SK-N-SH treated with all-trans-retinoic acid at 6 μM for 48 hours (cell line): ENCODE measurements at regions not wholly inside any gene's neighbourhood (a gene's known extent, or its start where the extent isn't known, plus 50 kb on each side); places are given as distances from the start of the nearest gene placed in this dataset.

Source experiments
- ATAC-seq: fragments of 200-7000 bp; cut with Tn5 transposase; 3 replicates; pipeline ENCODE4 v1.9.1; 2020; ENCODE audit warnings: mild to moderate bottlenecking, moderate library complexity
- ARNTL ChIP-seq: fragments of 450-650 bp; formaldehyde crosslinking; IDR thresholded peaks from 2 replicates; pipeline ENCODE4 v1.5.0; 2020; ENCODE audit warnings: low read depth, mild to moderate bottlenecking, moderate library complexity, borderline replicate concordance
- BACH2 ChIP-seq: fragments of 250-450 bp; sonication (Bioruptor Pico); IDR thresholded peaks from 2 replicates; pipeline ENCODE4 v1.9.0; 2021; ENCODE audit warnings: mild to moderate bottlenecking, borderline replicate concordance
- CREB5 ChIP-seq: fragments of 250-450 bp; sonication (Bioruptor Pico); IDR thresholded peaks from 2 replicates; pipeline ENCODE4 v1.5.1; 2020; ENCODE audit warnings: low read depth, mild to moderate bottlenecking, moderate library complexity
- CSDC2 ChIP-seq: fragments of 250-450 bp; sonication (Bioruptor Pico); IDR thresholded peaks from 2 replicates; pipeline ENCODE4 v1.5.0; 2020; ENCODE audit warnings: mild to moderate bottlenecking, moderate library complexity
- CSRNP3 ChIP-seq: fragments of 250-450 bp; sonication (Bioruptor Pico); IDR thresholded peaks from 2 replicates; pipeline ENCODE4 v1.5.1; 2021; ENCODE audit warnings: mild to moderate bottlenecking, moderate library complexity
- ESRRG ChIP-seq: fragments of 250-450 bp; sonication (Bioruptor Pico); IDR thresholded peaks from 2 replicates; pipeline ENCODE4 v1.6.1; 2021; ENCODE audit warnings: mild to moderate bottlenecking
- GLIS3 ChIP-seq: fragments of 250-450 bp; sonication (Bioruptor Pico); IDR thresholded peaks from 2 replicates; pipeline ENCODE4 v1.5.0; 2020; ENCODE audit warnings: mild to moderate bottlenecking, moderate library complexity
- OSR1 ChIP-seq: fragments of 250-450 bp; sonication (Bioruptor Pico); IDR thresholded peaks from 2 replicates; pipeline ENCODE4 v1.8.0; 2022; ENCODE audit warnings: moderate library complexity, mild to moderate bottlenecking, inconsistent platforms
- PATZ1 ChIP-seq: fragments of 250-450 bp; sonication (Bioruptor Pico); IDR thresholded peaks from 2 replicates; pipeline ENCODE4 v1.8.0; 2020; ENCODE audit warnings: mild to moderate bottlenecking, moderate library complexity, borderline replicate concordance
- POU6F1 ChIP-seq: fragments of 250-450 bp; sonication (Bioruptor Pico); IDR thresholded peaks from 2 replicates; pipeline ENCODE4 v1.8.0; 2021; ENCODE audit warnings: low read depth, mild to moderate bottlenecking, moderate library complexity, borderline replicate concordance
- PPARA ChIP-seq: fragments of 250-450 bp; sonication (Bioruptor Pico); IDR thresholded peaks from 2 replicates; pipeline ENCODE4 v1.5.0; 2020; ENCODE audit warnings: mild to moderate bottlenecking, borderline replicate concordance
- RARB ChIP-seq: fragments of 250-450 bp; sonication (Bioruptor Pico); IDR thresholded peaks from 2 replicates; pipeline ENCODE4 v1.8.0; 2021; ENCODE audit warnings: mild to moderate bottlenecking, moderate library complexity
- SNAI2 ChIP-seq: fragments of 250-450 bp; sonication (Bioruptor Pico); IDR thresholded peaks from 2 replicates; pipeline ENCODE4 v1.5.0; 2020; ENCODE audit warnings: mild to moderate bottlenecking, moderate library complexity
- TCF4 ChIP-seq: fragments of 250-450 bp; sonication (Bioruptor Pico); IDR thresholded peaks from 2 replicates; pipeline ENCODE4 v1.8.0; 2021; ENCODE audit warnings: mild to moderate bottlenecking, moderate library complexity, borderline replicate concordance
- TOX ChIP-seq: fragments of 250-450 bp; sonication (Bioruptor Pico); IDR thresholded peaks from 2 replicates; pipeline ENCODE4 v1.8.0; 2021; ENCODE audit warnings: mild to moderate bottlenecking, moderate library complexity, borderline replicate concordance
- TSHZ2 ChIP-seq: fragments of 250-450 bp; sonication (Bioruptor Pico); IDR thresholded peaks from 2 replicates; pipeline ENCODE4 v1.5.0; 2020; ENCODE audit warnings: mild to moderate bottlenecking, moderate library complexity
- ZC3H10 ChIP-seq: fragments of 250-450 bp; sonication (Bioruptor Pico); IDR thresholded peaks from 2 replicates; pipeline ENCODE4 v1.5.1; 2021; ENCODE audit warnings: mild to moderate bottlenecking, moderate library complexity
- ZFP3 ChIP-seq: fragments of 250-450 bp; sonication (Bioruptor Pico); IDR thresholded peaks from 2 replicates; pipeline ENCODE4 v1.5.0; 2020; ENCODE audit warnings: mild to moderate bottlenecking, moderate library complexity
- ZNF70 ChIP-seq: fragments of 450-650 bp; formaldehyde crosslinking; IDR thresholded peaks from 2 replicates; pipeline ENCODE4 v1.5.0; 2020; ENCODE audit warnings: mild to moderate bottlenecking, moderate library complexity
- ZNF8 ChIP-seq: fragments of 450-650 bp; formaldehyde crosslinking; IDR thresholded peaks from 2 replicates; pipeline ENCODE4 v1.5.0; 2020; ENCODE audit warnings: mild to moderate bottlenecking, moderate library complexity

GRCh38 chr12:124380796-124381455 lies 86.0 kb downstream of the RFLNA start (continued):
- TF ChIP-seq GLIS3, result no peak

- ATAC-seq, result peak; percentile 74
- no peak for TF ChIP-seq BACH2
- no peak for TF ChIP-seq CSDC2 (CRISPR knock-in tag)
Measured at GRCh38 chr12:124379938-124380754, 85.3 kb downstream of the RFLNA start.

GRCh38 chr12:124379379-124379937 lies 84.6 kb downstream of the RFLNA start:
- TF ChIP-seq CSDC2 (CRISPR knock-in tag) (no peak), PPARA (CRISPR knock-in tag) (no peak), ESRRG (CRISPR knock-in tag) (no peak)
- ATAC-seq, result no peak

- ATAC-seq, result no peak
- no peak for TF ChIP-seq TCF4 (CRISPR knock-in tag)
- TF ChIP-seq ZC3H10 (CRISPR knock-in tag), result no peak
- TF ChIP-seq POU6F1 (CRISPR knock-in tag), result no peak
- TF ChIP-seq TSHZ2 (CRISPR knock-in tag), result no peak
- TF ChIP-seq ZFP3, result no peak
- TF ChIP-seq OSR1 (CRISPR knock-in tag), result no peak
- TF ChIP-seq ZNF8 (CRISPR knock-in tag), result no peak
- TF ChIP-seq ZNF70 (CRISPR knock-in tag), result no peak
- TF ChIP-seq CSRNP3 (CRISPR knock-in tag), result no peak
- TF ChIP-seq TOX (CRISPR knock-in tag), result no peak
- no peak for TF ChIP-seq SNAI2 (CRISPR knock-in tag)
- TF ChIP-seq PATZ1 (CRISPR knock-in tag), result no peak
- TF ChIP-seq ESRRG (CRISPR knock-in tag), result no peak
- TF ChIP-seq, all 23 proteins: peak for 0
Measured at GRCh38 chr12:124378926-124379325, 84.0 kb downstream of the RFLNA start.

- no peak for ATAC-seq
- no peak for TF ChIP-seq RARB
- TF ChIP-seq CREB5 (CRISPR knock-in tag), result no peak
- TF ChIP-seq PATZ1 (CRISPR knock-in tag), result no peak
- TF ChIP-seq ARNTL (CRISPR knock-in tag), result no peak
- no peak for TF ChIP-seq CSRNP3 (CRISPR knock-in tag)
Measured at GRCh38 chr12:124377981-124378509, 83.2 kb downstream of the RFLNA start.
